ENCODE measurements at regions not wholly inside any gene's neighbourhood (a gene's known extent, or its start where the extent isn't known, plus 50 kb on each side); places are given as distances from the start of the nearest gene placed in this dataset.

- no peak overlapping the region for H3K27ac ChIP-seq
- TF ChIP-seq CTCF (IDR thresholded peaks at IDR 0.05): no peak
- H3K36me3 ChIP-seq: no peaks in the 10 kb centered on the region
- no peak overlapping the region for H3K4me3 ChIP-seq
- no peaks in the 10 kb centered on the region for H3K27me3 ChIP-seq
- DNase-seq (ENCODE audit: low spot score): no peak
- no peaks in the 10 kb centered on the region for H3K4me1 ChIP-seq
- H3K9me3 ChIP-seq: no peaks in the 10 kb centered on the region
Measured at GRCh38 chr3:178042376-178042775, 493.9 kb upstream of the KCNMB2 start.

DNA sequence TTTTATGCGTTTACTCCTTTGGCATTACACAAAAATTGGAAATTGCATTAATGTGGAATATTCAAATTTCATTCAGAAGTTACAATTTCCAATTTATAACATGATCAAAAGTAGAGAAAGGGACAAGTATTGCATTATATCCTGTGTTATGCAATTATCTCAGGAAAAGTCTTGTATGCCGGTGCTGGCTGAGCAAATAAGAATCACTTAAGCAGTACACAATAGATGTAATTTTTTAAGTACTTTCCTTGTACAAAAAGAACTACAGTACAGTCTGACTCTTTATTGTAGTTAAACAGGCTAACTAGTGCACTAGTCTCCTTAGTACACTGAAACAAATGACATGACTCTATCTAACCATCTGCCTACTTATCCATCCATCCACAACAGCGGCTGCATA is 493.2 kb upstream of the KCNMB2 start:
- DNase-seq (ENCODE audit: low spot score): no peak
- Histone ChIP-seq H3K4me1 (no peaks in the 10 kb centered on the region), H3K36me3 (no peaks in the 10 kb centered on the region), H3K27me3 (no peaks in the 10 kb centered on the region), H3K27ac (no peak overlapping the region), H3K9me3 (no peaks in the 10 kb centered on the region), H3K4me3 (no peak overlapping the region)
- no peak for TF ChIP-seq CTCF (IDR thresholded peaks at IDR 0.05)

DNA sequence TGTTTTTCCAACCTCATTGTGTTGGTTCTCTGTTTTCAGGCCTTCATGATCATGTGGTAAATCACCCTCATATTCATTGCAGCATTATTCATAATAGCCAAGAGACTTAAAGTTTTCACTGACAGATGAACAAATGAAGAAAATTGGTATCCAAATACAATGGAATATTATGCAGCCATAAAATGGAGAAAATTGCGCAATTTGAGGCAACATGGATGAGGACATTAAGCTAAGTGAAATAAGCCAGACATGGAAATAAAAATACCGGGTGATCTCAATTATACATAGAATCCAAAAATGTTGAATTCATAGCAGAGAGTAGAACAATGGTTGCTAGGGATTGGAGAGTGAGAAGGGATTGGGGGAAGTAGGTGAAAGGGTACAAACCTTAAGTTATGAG is 491.9 kb upstream of the KCNMB2 start:
- DNase-seq (ENCODE audit: low spot score): no peak
- no peaks in the 10 kb centered on the region for H3K36me3 ChIP-seq
- no peaks in the 10 kb centered on the region for H3K4me1 ChIP-seq
- no peak overlapping the region for H3K27ac ChIP-seq
- no peaks in the 10 kb centered on the region for H3K27me3 ChIP-seq
- H3K4me3 ChIP-seq: no peak overlapping the region
- H3K9me3 ChIP-seq: no peaks in the 10 kb centered on the region
- TF ChIP-seq CTCF (IDR thresholded peaks at IDR 0.05): no peak

GRCh38 chr3:178047496-178047895 is 488.7 kb upstream of the KCNMB2 start:
- Histone ChIP-seq H3K4me1 (no peaks in the 10 kb centered on the region), H3K27me3 (no peaks in the 10 kb centered on the region), H3K9me3 (no peaks in the 10 kb centered on the region), H3K36me3 (no peaks in the 10 kb centered on the region), H3K4me3 (no peak overlapping the region), H3K27ac (no peak overlapping the region)
- no peak for TF ChIP-seq CTCF (IDR thresholded peaks at IDR 0.05)
- no peak for DNase-seq (ENCODE audit: low spot score)

- H3K4me3 ChIP-seq: no peak overlapping the region
- no peak for TF ChIP-seq CTCF (IDR thresholded peaks at IDR 0.05)
- H3K4me1 ChIP-seq: no peaks in the 10 kb centered on the region
- no peaks in the 10 kb centered on the region for H3K9me3 ChIP-seq
- no peaks in the 10 kb centered on the region for H3K27me3 ChIP-seq
- H3K27ac ChIP-seq: no peak overlapping the region
- no peak for DNase-seq (ENCODE audit: low spot score)
- H3K36me3 ChIP-seq: no peaks in the 10 kb centered on the region
Measured at GRCh38 chr3:178048768-178049167, 487.5 kb upstream of the KCNMB2 start.

GRCh38 chr3:178054471-178054870 is 481.8 kb upstream of the KCNMB2 start:
- Histone ChIP-seq H3K4me3 (no peak overlapping the region), H3K4me1 (peaks cover 0 to 14% of the 10 kb centered on the region in 2 donors), H3K27ac (no peak overlapping the region), H3K27me3 (no peaks in the 10 kb centered on the region), H3K9me3 (no peaks in the 10 kb centered on the region), H3K36me3 (no peaks in the 10 kb centered on the region)
- TF ChIP-seq CTCF (IDR thresholded peaks at IDR 0.05): no peak
- no peak for DNase-seq (ENCODE audit: low spot score)
